Neutrophil (primary cell): ENCODE measurements at regions not wholly inside any gene's neighbourhood (a gene's known extent, or its start where the extent isn't known, plus 50 kb on each side); places are given as distances from the start of the nearest gene placed in this dataset.
"Not testable (repeated sequence)": the region's sequence is repeated elsewhere in the genome, so short reads cannot be mapped to it uniquely, and the experiment has no call there.

ENCODE experiments used
- H3K27ac ChIP-seq: fragments of 200-600 bp; sonication (generic); 2 replicates; pipeline ENCODE4 v1.5.1; 2016; ENCODE audit warnings: mild to moderate bottlenecking, moderate library complexity
- H3K27me3 ChIP-seq: fragments of 200-600 bp; sonication (generic); 2 replicates; pipeline ENCODE4 v1.6.0; 2016; ENCODE audit warnings: mild to moderate bottlenecking
- H3K36me3 ChIP-seq: fragments of 200-600 bp; sonication (generic); 2 replicates; pipeline ENCODE4 v1.5.1; 2017
- H3K4me1 ChIP-seq, 2 experiments: fragments of 200-600 bp in 1 of 2; sonication (generic) in 1 of 2; 1 replicate in 1 of 2; 2 replicates in 1 of 2; pipeline versions ENCODE4 v1.5.1 to v1.6.1; 2013 to 2016; ENCODE audit warnings: low read depth in 1 of 2, low read length in 1 of 2, mild to moderate bottlenecking in 1 of 2, moderate library complexity in 1 of 2; ENCODE audit not compliant: control insufficient read depth in 1 of 2, insufficient read depth in 1 of 2
- H3K4me3 ChIP-seq, 2 experiments: fragments of 200-600 bp in 1 of 2; sonication (generic) in 1 of 2; 1 replicate in 1 of 2; 2 replicates in 1 of 2; pipeline ENCODE4 v1.5.1; 2013 to 2016; ENCODE audit warnings: low read depth in 1 of 2, low read length in 1 of 2, mild to moderate bottlenecking in 1 of 2, moderate library complexity in 1 of 2
- H3K9me3 ChIP-seq: fragments of 200-600 bp; sonication (generic); 2 replicates; pipeline ENCODE4 v1.5.1; 2016
- TF ChIP-seq, protein P1 (sequence below): fragments of 200-600 bp; sonication (generic); IDR thresholded peaks from 2 replicates; pipeline ENCODE4 v1.5.1; 2016; ENCODE audit warnings: antibody characterized with exemption

DNA sequence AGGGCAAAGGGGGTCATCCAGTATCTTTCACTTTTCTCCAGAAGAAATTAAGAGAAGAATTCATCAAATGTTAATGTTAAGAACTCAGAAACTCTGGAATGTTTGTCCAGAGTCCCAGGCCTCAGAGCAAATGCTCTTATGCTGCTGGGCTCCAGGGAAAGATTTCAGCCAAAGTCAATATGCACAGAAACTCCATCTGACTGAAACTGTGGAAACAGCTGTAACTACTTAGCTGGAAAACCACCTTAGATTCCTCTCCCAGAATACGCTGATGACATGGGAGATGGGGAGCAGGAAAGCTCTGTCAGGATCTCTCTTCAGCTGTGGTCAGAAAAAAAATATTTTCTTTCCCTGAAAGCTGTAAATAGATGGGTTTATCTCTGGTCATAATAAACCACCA is 559.6 kb downstream of the RFPL4B start:
- Histone ChIP-seq H3K4me3 (no peak overlapping the region), H3K4me1 (no peaks in the 10 kb centered on the region), H3K36me3 (no peaks in the 10 kb centered on the region), H3K27ac (no peak overlapping the region), H3K9me3 (no peaks in the 10 kb centered on the region), H3K27me3 (no peaks in the 10 kb centered on the region)
- TF ChIP-seq, protein P1, sequence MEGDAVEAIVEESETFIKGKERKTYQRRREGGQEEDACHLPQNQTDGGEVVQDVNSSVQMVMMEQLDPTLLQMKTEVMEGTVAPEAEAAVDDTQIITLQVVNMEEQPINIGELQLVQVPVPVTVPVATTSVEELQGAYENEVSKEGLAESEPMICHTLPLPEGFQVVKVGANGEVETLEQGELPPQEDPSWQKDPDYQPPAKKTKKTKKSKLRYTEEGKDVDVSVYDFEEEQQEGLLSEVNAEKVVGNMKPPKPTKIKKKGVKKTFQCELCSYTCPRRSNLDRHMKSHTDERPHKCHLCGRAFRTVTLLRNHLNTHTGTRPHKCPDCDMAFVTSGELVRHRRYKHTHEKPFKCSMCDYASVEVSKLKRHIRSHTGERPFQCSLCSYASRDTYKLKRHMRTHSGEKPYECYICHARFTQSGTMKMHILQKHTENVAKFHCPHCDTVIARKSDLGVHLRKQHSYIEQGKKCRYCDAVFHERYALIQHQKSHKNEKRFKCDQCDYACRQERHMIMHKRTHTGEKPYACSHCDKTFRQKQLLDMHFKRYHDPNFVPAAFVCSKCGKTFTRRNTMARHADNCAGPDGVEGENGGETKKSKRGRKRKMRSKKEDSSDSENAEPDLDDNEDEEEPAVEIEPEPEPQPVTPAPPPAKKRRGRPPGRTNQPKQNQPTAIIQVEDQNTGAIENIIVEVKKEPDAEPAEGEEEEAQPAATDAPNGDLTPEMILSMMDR: no peak

DNA sequence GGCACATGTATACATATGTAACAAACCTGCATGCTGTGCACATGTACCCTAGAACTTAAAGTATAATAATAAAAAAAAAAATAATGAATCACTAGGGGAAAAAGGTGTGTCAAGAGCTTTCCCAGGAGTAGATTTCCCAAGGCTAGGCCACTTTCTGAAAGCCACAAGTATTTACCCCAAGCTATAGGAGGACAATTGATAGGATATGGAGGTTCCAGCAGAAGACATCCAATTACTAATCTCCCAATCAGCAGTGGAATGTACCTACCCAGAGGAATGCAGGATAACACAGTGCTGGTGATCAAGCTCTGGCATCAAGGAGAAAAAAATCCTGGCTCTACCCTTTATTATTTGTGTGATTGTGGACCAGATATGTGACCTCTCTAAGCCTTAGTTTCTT is 562.7 kb downstream of the RFPL4B start:
- TF ChIP-seq, protein P1: no peak
- no peaks in the 10 kb centered on the region for H3K27me3 ChIP-seq
- no peaks in the 10 kb centered on the region for H3K9me3 ChIP-seq
- H3K36me3 ChIP-seq: no peaks in the 10 kb centered on the region
- no peaks in the 10 kb centered on the region for H3K4me1 ChIP-seq
- H3K27ac ChIP-seq: no peak overlapping the region
- H3K4me3 ChIP-seq: no peak overlapping the region

DNA sequence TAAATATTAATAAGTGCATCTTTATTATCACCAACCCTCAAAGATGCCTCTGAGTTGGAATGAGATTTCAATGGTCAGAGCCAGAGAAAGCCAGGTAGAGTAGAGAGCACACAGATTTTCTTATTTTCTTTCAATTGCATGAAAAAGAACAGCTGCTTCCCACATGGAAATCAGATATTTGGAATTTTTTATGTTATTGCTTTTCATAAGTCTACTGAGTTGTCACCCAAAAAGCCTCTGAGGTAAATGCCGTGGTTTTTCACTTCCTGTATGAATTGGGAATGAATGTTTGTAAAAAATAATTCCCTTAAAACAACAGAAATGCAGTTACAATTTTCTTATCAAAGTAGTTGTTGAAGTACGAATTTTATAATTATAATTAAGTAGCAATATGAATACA is 563.1 kb downstream of the RFPL4B start:
- Histone ChIP-seq H3K36me3 (no peaks in the 10 kb centered on the region), H3K27me3 (no peaks in the 10 kb centered on the region), H3K27ac (no peak overlapping the region), H3K9me3 (no peaks in the 10 kb centered on the region), H3K4me1 (no peaks in the 10 kb centered on the region), H3K4me3 (no peak overlapping the region)
- TF ChIP-seq, protein P1: no peak

DNA sequence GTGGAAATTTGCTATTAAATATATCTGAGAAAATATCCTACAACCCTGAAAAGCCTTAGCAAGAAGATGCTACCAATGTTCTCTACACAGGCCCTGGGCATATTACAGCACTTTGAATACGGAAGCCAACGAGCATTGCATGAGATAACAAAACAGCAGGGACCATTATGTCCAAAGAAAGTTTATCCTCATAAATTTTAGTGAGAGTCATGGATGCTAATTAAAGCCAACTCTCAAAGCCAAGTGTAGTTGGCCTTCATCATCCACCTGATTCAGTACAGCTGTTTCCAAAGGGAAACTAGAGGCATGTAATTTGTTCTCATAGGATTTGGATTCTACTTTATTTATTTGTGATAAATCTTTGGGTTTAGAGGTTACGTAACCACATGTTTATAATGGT is 564.8 kb downstream of the RFPL4B start:
- no peaks in the 10 kb centered on the region for H3K27me3 ChIP-seq
- no peak overlapping the region for H3K27ac ChIP-seq
- H3K4me1 ChIP-seq: no peaks in the 10 kb centered on the region
- H3K36me3 ChIP-seq: no peaks in the 10 kb centered on the region
- no peaks in the 10 kb centered on the region for H3K9me3 ChIP-seq
- TF ChIP-seq, protein P1: no peak
- H3K4me3 ChIP-seq: no peak overlapping the region

DNA sequence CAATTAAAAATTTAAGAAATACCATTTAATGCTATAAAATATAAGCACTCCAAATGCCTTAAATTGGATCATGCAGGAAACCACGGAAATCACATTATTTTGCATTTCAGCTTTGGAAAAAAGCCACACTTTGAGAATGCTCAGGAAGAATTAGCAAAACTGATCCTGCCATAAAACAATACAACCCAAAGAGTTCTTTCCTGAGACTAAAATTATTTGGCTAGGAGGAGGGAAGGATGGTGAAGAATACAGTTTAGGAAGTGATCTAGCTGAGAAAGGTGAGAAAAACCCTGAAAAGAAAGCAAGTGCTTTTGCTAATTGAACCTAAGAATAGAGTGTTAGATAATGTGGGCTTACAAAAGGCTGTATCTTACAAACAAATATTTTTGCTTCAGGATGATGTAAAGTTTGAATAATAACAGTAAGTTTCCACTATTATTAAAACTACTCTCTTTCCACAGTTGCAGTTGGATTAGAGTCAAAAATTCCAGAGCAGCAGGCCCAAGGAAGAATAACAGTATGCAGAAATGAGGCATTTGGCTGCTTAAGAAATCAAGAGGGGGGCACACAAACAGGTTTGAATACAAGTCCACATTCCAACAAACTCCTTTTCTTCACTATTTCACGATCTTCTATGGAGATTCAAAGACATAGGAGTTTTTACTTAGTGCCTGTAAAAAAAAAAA is 565.4 kb downstream of the RFPL4B start:
- no peaks in the 10 kb centered on the region for H3K9me3 ChIP-seq
- H3K27me3 ChIP-seq: no peaks in the 10 kb centered on the region
- H3K36me3 ChIP-seq: no peaks in the 10 kb centered on the region
- no peaks in the 10 kb centered on the region for H3K4me1 ChIP-seq
- H3K4me3 ChIP-seq: no peak overlapping the region
- no peak overlapping the region for H3K27ac ChIP-seq
- TF ChIP-seq, protein P1: no peak

DNA sequence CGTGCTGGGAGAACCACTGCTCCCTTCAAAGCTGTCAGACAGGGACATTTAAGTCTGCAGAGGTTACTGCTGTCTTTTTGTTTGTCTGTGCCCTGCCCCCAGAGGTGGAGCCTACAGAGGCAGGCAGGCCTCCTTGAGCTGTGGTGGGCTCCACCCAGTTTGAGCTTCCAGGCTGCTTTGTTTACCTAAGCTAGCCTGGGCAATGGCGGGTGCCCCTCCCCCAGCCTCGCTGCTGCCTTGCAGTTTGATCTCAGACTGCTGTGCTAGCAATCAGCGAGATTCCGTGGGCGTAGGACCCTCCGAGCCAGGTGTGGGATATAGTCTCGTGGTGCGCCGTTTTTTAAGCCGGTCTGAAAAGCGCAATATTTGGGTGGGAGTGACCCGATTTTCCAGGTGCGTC is 572.6 kb downstream of the RFPL4B start:
- not testable (repeated sequence) for H3K27me3 ChIP-seq, H3K4me1 ChIP-seq, H3K27ac ChIP-seq, H3K9me3 ChIP-seq, H3K4me3 ChIP-seq, H3K36me3 ChIP-seq
